ENCODE measurements at regions not wholly inside any gene's neighbourhood (a gene's known extent, or its start where the extent isn't known, plus 50 kb on each side); places are given as distances from the start of the nearest gene placed in this dataset.

DNA sequence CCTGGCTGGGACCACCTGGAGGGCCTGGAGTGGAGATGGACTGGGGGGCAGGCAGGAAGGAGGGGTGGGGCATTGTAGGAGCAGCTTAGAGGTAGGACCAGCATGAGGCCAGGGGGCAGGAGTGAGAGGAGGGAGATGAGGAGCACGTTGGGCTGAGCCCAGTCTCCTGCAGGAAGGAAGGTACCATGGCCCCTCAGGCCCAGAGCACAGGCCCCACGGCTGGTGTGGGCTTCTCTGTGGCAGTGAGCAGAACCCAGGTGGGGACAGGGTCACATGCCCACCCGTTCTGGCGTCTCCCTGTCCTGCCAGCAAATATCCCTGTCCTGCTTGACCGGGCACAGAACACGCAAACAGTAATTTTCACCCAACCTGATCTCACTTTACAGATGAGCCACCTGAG, 141.8 kb downstream of the ENGASE start:
- TF ChIP-seq BHLHE40 (IDR thresholded peaks at IDR 0.05; ENCODE audit: borderline replicate concordance) (no peak), SUZ12 (IDR thresholded peaks at IDR 0.05) (no peak), FOXA1 (IDR thresholded peaks at IDR 0.05) (no peak), ELF4 (IDR thresholded peaks at IDR 0.05) (no peak), LEF1 (IDR thresholded peaks at IDR 0.05; ENCODE audit: borderline replicate concordance) (no peak), FOXK2 (IDR thresholded peaks at IDR 0.05) (no peak), FOXM1 (IDR thresholded peaks at IDR 0.05; ENCODE audit: borderline replicate concordance) (no peak)
